Caco-2 (cell line): ENCODE measurements at regions not wholly inside any gene's neighbourhood (a gene's known extent, or its start where the extent isn't known, plus 50 kb on each side); places are given as distances from the start of the nearest gene placed in this dataset.

Experiments used
- BruUV-seq: library from RNA; stranded (reverse); fragments of 400-500 nt; replicated peaks from 2 replicates; lab custom pipeline; 2021; lab: Mats Ljungman, UMichigan
- CTCF ChIA-PET: fragments of 300-600 bp; sonication (Branson Sonifier 250); formaldehyde crosslinking; loops from one replicate; lab custom pipeline; 2022; ENCODE audit warnings: antibody characterized with exemption; lab: Charles Lee
- POLR2A ChIA-PET: fragments of 300-600 bp; sonication (Branson Sonifier 250); formaldehyde crosslinking; loops from one replicate; lab custom pipeline; 2022; ENCODE audit warnings: antibody characterized with exemption; lab: Charles Lee
- DNase-seq, 2 experiments: peaks; one replicate each; pipeline versions ENCODE4 v3.0.0 to v3.0.0-alpha.2; 2020 to 2022
- H3K27me3 ChIP-seq: replicated peaks from 2 replicates; pipeline ENCODE4 v1.6.0; 2011; ENCODE audit warnings: low read length; ENCODE audit not compliant: control insufficient read depth, insufficient read depth
- H3K36me3 ChIP-seq: 2 replicates; pipeline ENCODE4 v1.5.1; 2011; ENCODE audit warnings: low read length; ENCODE audit not compliant: control insufficient read depth, insufficient read depth
- H3K4me1 ChIP-seq: fragments of 250-450 bp; sonication (Bioruptor Pico); 2 replicates; pipeline ENCODE4 v1.5.1; 2020; ENCODE audit warnings: mild to moderate bottlenecking
- H3K4me3 ChIP-seq: 2 replicates; pipeline ENCODE4 v1.5.1; 2011; ENCODE audit warnings: low read depth, mild to moderate bottlenecking, control low read depth, low read length
- H3K9me3 ChIP-seq: fragments of 250-450 bp; sonication (Bioruptor Pico); 2 replicates; pipeline ENCODE4 v1.5.1; 2020; ENCODE audit warnings: mild to moderate bottlenecking, moderate library complexity
- H3K27ac Mint-ChIP-seq: one replicate; pipeline ENCODE4 v1.8.0; 2022; ENCODE audit warnings: mixed read lengths; ENCODE audit not compliant: unreplicated experiment
- H3K27me3 Mint-ChIP-seq: one replicate; pipeline ENCODE4 v1.8.0; 2022; ENCODE audit warnings: mixed read lengths; ENCODE audit not compliant: insufficient read depth, unreplicated experiment
- H3K36me3 Mint-ChIP-seq: one replicate; pipeline ENCODE4 v1.8.0; 2022; ENCODE audit warnings: mild to moderate bottlenecking, mixed read lengths; ENCODE audit not compliant: insufficient read depth, unreplicated experiment
- H3K4me1 Mint-ChIP-seq: one replicate; pipeline ENCODE4 v1.8.0; 2022; ENCODE audit warnings: low read depth, mixed read lengths; ENCODE audit not compliant: unreplicated experiment
- H3K4me3 Mint-ChIP-seq: one replicate; pipeline ENCODE4 v1.8.0; 2022; ENCODE audit warnings: mild to moderate bottlenecking, moderate library complexity, mixed read lengths; ENCODE audit not compliant: unreplicated experiment
- H3K9me3 Mint-ChIP-seq: one replicate; pipeline ENCODE4 v1.8.0; 2022; ENCODE audit warnings: mixed read lengths; ENCODE audit not compliant: unreplicated experiment
- intact Hi-C: fragments of 100-400 bp; cut with micrococcal nuclease; formaldehyde crosslinking; loops from one replicate; pipeline ENCODE4 v1.10.0; 2022; ENCODE audit not compliant: unreplicated experiment
- TF ChIP-seq, protein P1 (sequence below), 2 experiments: fragments of 200-600 bp in 1 of 2; IDR thresholded peaks; 1 replicate in 1 of 2; 2 replicates in 1 of 2; pipeline versions ENCODE4 v1.5.1 to v1.8.0; 2011 to 2022; ENCODE audit warnings: antibody characterized with exemption in 1 of 2, control low read depth in 1 of 2, inconsistent platforms in 1 of 2, low read depth in 1 of 2, low read length in 1 of 2, mild to moderate bottlenecking in 1 of 2, moderate library complexity in 1 of 2; ENCODE audit not compliant: insufficient read depth in 1 of 2, severe bottlenecking in 1 of 2, unreplicated experiment in 1 of 2

DNA sequence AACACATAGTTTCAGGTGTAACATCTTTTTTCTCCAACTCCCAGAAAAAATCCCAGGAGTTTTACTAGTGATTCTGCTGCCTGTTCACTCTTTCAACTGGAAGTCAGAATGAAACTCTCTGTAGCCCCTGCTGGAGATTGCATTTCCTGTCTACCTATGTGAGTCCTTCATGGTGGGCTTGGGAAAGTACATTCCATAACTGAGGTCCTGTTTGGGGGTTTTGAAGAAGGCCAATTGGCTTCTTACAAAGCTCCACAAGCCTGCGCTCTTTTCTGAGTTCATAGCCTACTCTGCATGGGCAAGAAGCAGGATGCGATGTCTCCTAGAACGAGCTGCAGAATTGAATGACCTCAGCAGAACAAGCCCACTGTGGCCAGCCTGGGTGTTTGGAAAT lies 86.7 kb downstream of the LYZL2 start:
- no TSS peak for BruUV-seq
- Mint-ChIP-seq H3K36me3 (no peaks in the 10 kb centered on the region), H3K27ac (no peak overlapping the region), H3K9me3 (no peaks in the 10 kb centered on the region), H3K4me3 (no peak overlapping the region), H3K4me1 (peaks cover 23% of the 10 kb centered on the region), H3K27me3 (no peaks in the 10 kb centered on the region)
- no peaks in the 10 kb centered on the region for H3K27me3 ChIP-seq
- H3K36me3 ChIP-seq = no peaks in the 10 kb centered on the region
- ChIA-PET POLR2A (no interaction called here), CTCF (interaction anchor here (1.1 kb wide), 1 partner anchor 48 kb away, joined by 3 read pairs; no protein-coding TSS in a partner anchor)
- no peaks in the 10 kb centered on the region for H3K9me3 ChIP-seq
- DNase-seq = no peak
- H3K4me1 ChIP-seq = peaks cover 17% of the 10 kb centered on the region
- intact Hi-C loops = no loop called here
- TF ChIP-seq, protein P1, sequence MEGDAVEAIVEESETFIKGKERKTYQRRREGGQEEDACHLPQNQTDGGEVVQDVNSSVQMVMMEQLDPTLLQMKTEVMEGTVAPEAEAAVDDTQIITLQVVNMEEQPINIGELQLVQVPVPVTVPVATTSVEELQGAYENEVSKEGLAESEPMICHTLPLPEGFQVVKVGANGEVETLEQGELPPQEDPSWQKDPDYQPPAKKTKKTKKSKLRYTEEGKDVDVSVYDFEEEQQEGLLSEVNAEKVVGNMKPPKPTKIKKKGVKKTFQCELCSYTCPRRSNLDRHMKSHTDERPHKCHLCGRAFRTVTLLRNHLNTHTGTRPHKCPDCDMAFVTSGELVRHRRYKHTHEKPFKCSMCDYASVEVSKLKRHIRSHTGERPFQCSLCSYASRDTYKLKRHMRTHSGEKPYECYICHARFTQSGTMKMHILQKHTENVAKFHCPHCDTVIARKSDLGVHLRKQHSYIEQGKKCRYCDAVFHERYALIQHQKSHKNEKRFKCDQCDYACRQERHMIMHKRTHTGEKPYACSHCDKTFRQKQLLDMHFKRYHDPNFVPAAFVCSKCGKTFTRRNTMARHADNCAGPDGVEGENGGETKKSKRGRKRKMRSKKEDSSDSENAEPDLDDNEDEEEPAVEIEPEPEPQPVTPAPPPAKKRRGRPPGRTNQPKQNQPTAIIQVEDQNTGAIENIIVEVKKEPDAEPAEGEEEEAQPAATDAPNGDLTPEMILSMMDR (IDR thresholded peaks at IDR 0.05; ENCODE audit: insufficient read depth in 1 of 2, low read depth in 1 of 2, low read length in 1 of 2, severe bottlenecking in 1 of 2, unreplicated experiment in 1 of 2) = no peak
- H3K4me3 ChIP-seq = no peak overlapping the region

DNA sequence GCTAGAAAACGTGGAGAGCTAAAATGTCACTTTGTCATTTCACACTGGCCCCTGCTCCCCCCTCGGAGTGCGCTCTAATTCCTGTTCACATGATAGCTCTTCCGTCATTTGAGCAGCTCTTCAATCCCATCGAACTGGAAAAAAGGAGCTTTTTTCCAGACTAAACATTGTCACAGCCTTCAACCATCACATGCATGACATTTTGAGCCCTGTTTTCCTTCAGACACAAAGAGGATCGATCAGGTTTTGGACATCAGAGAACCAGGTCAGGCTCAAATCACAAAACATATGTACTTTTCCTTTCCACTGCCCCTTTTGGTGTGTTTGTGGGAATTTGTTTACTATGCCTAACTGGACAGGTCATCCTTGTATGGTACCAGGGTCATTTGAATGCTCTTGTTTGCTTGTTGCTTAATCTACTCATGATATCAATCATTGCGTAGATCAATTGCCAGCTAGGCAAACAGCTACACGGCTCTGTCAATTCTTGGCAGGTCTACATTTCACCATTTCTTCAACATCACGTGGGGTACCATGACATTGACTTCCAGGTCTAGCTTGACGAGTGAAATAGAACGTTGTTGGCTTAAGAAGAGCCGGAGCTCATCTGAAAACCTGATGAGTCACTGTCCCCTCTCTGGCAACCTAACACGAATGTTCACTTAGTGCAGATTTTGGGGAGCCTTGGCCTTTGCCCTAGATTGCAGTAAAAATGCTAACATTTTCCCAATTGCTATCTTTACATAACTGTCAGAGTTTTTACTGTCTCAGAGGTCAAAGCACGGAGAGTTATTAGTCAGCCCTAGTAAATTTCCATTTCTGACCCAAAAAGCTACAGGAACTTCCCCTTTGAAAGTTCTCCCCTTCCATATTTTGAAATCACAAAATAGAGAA lies 87.3 kb downstream of the LYZL2 start:
- Histone ChIP-seq H3K9me3 (no peaks in the 10 kb centered on the region), H3K36me3 (no peaks in the 10 kb centered on the region), H3K4me3 (no peak overlapping the region), H3K4me1 (peaks cover 24% of the 10 kb centered on the region), H3K27me3 (no peaks in the 10 kb centered on the region)
- DNase-seq = no peak
- Mint-ChIP-seq H3K4me3 (no peak overlapping the region), H3K27me3 (no peaks in the 10 kb centered on the region), H3K36me3 (no peaks in the 10 kb centered on the region), H3K27ac (no peak overlapping the region), H3K9me3 (no peaks in the 10 kb centered on the region), H3K4me1 (peaks cover 30% of the 10 kb centered on the region)
- BruUV-seq = no TSS peak
- intact Hi-C loops = no loop called here
- TF ChIP-seq, protein P1 (IDR thresholded peaks at IDR 0.05; ENCODE audit: insufficient read depth in 1 of 2, low read depth in 1 of 2, low read length in 1 of 2, severe bottlenecking in 1 of 2, unreplicated experiment in 1 of 2) = no peak
- ChIA-PET CTCF (no interaction called here), POLR2A (no interaction called here)

DNA sequence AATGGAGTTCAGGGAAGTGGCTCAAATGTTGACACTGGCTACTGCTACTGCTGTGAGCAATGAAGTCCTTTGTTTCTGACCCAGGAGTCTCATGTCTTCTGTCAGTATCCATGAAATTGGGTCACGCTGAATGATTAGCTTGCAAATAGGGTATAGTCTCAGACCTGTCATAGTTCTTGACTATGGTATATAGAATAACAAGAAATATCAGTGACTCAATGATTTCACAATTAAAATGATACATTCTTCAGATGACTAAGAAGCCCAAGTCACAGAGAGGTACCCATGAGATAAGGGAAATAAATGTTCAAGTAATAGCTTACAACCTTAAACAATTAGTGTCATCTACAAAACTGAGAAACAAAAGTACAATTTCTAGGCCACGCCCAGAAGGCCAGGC lies 89.3 kb downstream of the LYZL2 start:
- DNase-seq = no peak
- Histone ChIP-seq H3K4me3 (no peak overlapping the region), H3K36me3 (no peaks in the 10 kb centered on the region), H3K27me3 (no peaks in the 10 kb centered on the region), H3K4me1 (peaks cover 41% of the 10 kb centered on the region), H3K9me3 (no peaks in the 10 kb centered on the region)
- Mint-ChIP-seq H3K27ac (no peak overlapping the region), H3K36me3 (no peaks in the 10 kb centered on the region), H3K27me3 (no peaks in the 10 kb centered on the region), H3K9me3 (no peaks in the 10 kb centered on the region), H3K4me1 (peaks cover 46% of the 10 kb centered on the region), H3K4me3 (no peak overlapping the region)
- POLR2A ChIA-PET = no interaction called here
- BruUV-seq = no TSS peak
- CTCF ChIA-PET = no interaction called here
- intact Hi-C loops = no loop called here
- TF ChIP-seq, protein P1 (IDR thresholded peaks at IDR 0.05; ENCODE audit: insufficient read depth in 1 of 2, low read depth in 1 of 2, low read length in 1 of 2, severe bottlenecking in 1 of 2, unreplicated experiment in 1 of 2) = no peak
